ENCODE measurements at regions not wholly inside any gene's neighbourhood (a gene's known extent, or its start where the extent isn't known, plus 50 kb on each side); places are given as distances from the start of the nearest gene placed in this dataset.
"Not testable (repeated sequence)": the region's sequence is repeated elsewhere in the genome, so short reads cannot be mapped to it uniquely, and the experiment has no call there.

DNA sequence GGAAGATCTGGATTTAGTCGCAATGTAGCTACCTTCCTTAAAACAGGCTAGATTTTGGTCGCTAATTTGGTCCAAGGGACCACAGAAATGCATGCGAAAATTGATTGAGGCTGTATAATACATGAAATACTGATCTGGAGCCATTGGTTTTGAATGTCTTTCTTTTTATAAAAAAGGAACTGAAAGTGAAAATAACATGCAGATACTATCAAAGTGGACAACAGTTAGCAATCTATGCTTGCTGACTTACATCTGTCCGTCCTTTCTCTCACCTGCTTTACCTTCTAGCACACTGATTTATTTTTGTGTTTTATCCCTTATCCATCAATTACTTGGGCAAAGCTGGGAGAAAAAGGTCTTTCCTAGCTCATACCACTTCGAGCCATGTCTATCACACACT is 1459.8 kb upstream of the ACVR2A start:
- Histone ChIP-seq H3K4me3 (ENCODE audit: low read depth, low read length, poor library complexity, severe bottlenecking) (no peak overlapping the region), H3K9me3 (ENCODE audit: low read depth, low read length, poor library complexity, severe bottlenecking) (no peaks in the 10 kb centered on the region), H3K27ac (ENCODE audit: low read depth, low read length, poor library complexity, severe bottlenecking) (no peak overlapping the region), H3K4me1 (ENCODE audit: insufficient read depth, low read length, poor library complexity, severe bottlenecking) (no peaks in the 10 kb centered on the region), H3K27me3 (replicated peaks; ENCODE audit: insufficient read depth, low read depth, low read length, poor library complexity) (no peaks in the 10 kb centered on the region), H3K36me3 (ENCODE audit: insufficient read depth, low read length, poor library complexity, severe bottlenecking) (no peaks in the 10 kb centered on the region)
- TF ChIP-seq EZH2 (IDR thresholded peaks at IDR 0.05; ENCODE audit: borderline replicate concordance, low read depth, low read length, poor library complexity, severe bottlenecking), result no peak
- TF ChIP-seq, protein P1, sequence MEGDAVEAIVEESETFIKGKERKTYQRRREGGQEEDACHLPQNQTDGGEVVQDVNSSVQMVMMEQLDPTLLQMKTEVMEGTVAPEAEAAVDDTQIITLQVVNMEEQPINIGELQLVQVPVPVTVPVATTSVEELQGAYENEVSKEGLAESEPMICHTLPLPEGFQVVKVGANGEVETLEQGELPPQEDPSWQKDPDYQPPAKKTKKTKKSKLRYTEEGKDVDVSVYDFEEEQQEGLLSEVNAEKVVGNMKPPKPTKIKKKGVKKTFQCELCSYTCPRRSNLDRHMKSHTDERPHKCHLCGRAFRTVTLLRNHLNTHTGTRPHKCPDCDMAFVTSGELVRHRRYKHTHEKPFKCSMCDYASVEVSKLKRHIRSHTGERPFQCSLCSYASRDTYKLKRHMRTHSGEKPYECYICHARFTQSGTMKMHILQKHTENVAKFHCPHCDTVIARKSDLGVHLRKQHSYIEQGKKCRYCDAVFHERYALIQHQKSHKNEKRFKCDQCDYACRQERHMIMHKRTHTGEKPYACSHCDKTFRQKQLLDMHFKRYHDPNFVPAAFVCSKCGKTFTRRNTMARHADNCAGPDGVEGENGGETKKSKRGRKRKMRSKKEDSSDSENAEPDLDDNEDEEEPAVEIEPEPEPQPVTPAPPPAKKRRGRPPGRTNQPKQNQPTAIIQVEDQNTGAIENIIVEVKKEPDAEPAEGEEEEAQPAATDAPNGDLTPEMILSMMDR (conservative IDR thresholded peaks at IDR 0.05; ENCODE audit: low read depth, low read length), result no peak
- ChIA-PET POLR2A (ENCODE audit: low non-redundant PET) (no interaction called here), CTCF (no interaction called here)
- intact Hi-C loops (cut with micrococcal nuclease; ENCODE audit: unreplicated experiment), result no loop called here
- no TSS peak for BruUV-seq (replicated peaks)
- DNase-seq (ENCODE audit: low spot score), result no peak

DNA sequence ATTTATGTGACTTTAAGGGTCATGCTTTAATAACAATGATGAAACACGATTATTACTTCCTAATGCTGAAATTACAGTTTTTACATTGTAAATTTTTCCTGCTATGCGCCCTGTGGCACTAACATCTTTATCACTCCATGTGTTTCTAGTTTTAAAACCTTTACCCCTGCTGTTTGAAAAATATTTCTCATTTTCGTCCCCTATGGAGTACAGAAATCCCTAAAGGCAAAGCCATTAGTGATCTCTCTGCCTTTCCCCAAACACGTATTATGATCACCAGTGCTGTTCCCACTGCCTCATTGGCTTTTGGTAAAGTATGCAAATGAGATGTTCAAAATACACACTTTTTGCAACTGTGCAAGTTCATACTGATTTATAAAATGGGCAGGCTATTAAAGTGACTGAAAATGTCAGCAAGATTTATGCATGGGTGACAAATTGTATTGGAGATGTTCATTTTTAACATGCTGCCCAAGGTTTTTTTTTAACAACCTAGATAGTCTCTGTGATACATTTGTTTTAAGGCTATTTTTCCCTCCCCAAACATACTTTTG is 1468.2 kb upstream of the ACVR2A start:
- H3K9me3 ChIP-seq (ENCODE audit: low read depth, low read length, poor library complexity, severe bottlenecking), result no peaks in the 10 kb centered on the region
- BruUV-seq (replicated peaks), result no TSS peak
- no peaks in the 10 kb centered on the region for H3K27me3 ChIP-seq (replicated peaks; ENCODE audit: insufficient read depth, low read depth, low read length, poor library complexity)
- peaks cover 14% of the 10 kb centered on the region for H3K4me1 ChIP-seq (ENCODE audit: insufficient read depth, low read length, poor library complexity, severe bottlenecking)
- intact Hi-C loops (cut with micrococcal nuclease; ENCODE audit: unreplicated experiment), result no loop called here
- no peak overlapping the region for H3K4me3 ChIP-seq (ENCODE audit: low read depth, low read length, poor library complexity, severe bottlenecking)
- TF ChIP-seq, protein P1 (conservative IDR thresholded peaks at IDR 0.05; ENCODE audit: low read depth, low read length), result no peak
- no peak for TF ChIP-seq EZH2 (IDR thresholded peaks at IDR 0.05; ENCODE audit: borderline replicate concordance, low read depth, low read length, poor library complexity, severe bottlenecking)
- peak; percentile 43 for DNase-seq (ENCODE audit: low spot score)
- no peak overlapping the region for H3K27ac ChIP-seq (ENCODE audit: low read depth, low read length, poor library complexity, severe bottlenecking)
- CTCF ChIA-PET, result no interaction called here
- no peaks in the 10 kb centered on the region for H3K36me3 ChIP-seq (ENCODE audit: insufficient read depth, low read length, poor library complexity, severe bottlenecking)
- POLR2A ChIA-PET (ENCODE audit: low non-redundant PET), result no interaction called here

DNA sequence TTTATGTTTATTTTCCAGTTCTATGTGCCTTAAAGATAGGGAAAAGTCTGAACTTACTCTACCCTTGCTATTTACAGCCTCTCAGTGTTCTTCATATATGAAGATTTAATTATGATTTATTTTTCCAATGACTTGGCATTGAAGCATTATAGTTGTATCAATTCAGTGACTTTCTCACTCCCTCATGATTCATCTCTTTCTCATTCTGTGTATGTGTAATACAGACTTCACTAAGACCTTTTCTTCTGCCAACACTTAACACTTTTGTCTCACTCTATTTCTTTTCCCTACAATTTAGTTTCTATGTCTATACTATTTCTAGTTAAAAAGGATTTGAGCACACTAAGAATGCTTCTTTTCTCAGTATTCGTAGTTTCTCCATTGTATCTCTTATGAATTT is 1470.3 kb upstream of the ACVR2A start:
- H3K27me3 ChIP-seq (replicated peaks; ENCODE audit: insufficient read depth, low read depth, low read length, poor library complexity), result no peaks in the 10 kb centered on the region
- no peaks in the 10 kb centered on the region for H3K36me3 ChIP-seq (ENCODE audit: insufficient read depth, low read length, poor library complexity, severe bottlenecking)
- DNase-seq (ENCODE audit: low spot score), result no peak
- TF ChIP-seq, protein P1 (conservative IDR thresholded peaks at IDR 0.05; ENCODE audit: low read depth, low read length), result no peak
- TF ChIP-seq EZH2 (IDR thresholded peaks at IDR 0.05; ENCODE audit: borderline replicate concordance, low read depth, low read length, poor library complexity, severe bottlenecking), result no peak
- H3K9me3 ChIP-seq (ENCODE audit: low read depth, low read length, poor library complexity, severe bottlenecking), result peaks cover 4% of the 10 kb centered on the region
- intact Hi-C loops (cut with micrococcal nuclease; ENCODE audit: unreplicated experiment), result no loop called here
- ChIA-PET POLR2A (ENCODE audit: low non-redundant PET) (no interaction called here), CTCF (no interaction called here)
- no TSS peak for BruUV-seq (replicated peaks)
- H3K27ac ChIP-seq (ENCODE audit: low read depth, low read length, poor library complexity, severe bottlenecking), result no peak overlapping the region
- no peak overlapping the region for H3K4me3 ChIP-seq (ENCODE audit: low read depth, low read length, poor library complexity, severe bottlenecking)
- peaks cover 14% of the 10 kb centered on the region for H3K4me1 ChIP-seq (ENCODE audit: insufficient read depth, low read length, poor library complexity, severe bottlenecking)

DNA sequence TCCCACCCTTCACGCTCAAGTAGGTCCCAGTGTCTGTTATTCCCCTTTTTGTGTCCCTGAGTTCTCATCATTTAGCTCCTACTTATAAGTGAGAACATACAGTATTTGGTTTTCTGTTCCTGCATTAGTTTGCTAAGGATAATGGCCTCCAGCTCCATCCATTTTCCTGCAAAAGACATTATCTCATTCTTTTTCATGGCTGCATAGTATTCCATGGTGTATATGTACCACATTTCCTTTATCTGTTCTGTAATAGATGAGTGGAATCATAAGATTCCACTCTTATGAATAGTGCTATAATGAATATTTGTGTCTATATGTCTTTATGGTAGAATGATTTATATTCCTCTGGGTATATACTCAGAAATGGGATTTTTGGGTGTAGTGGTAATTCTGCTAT is 1473.5 kb upstream of the ACVR2A start:
- POLR2A ChIA-PET (ENCODE audit: low non-redundant PET); intact Hi-C loops (cut with micrococcal nuclease; ENCODE audit: unreplicated experiment): not testable (repeated sequence)

More for the DNA sequence above, 1473.5 kb upstream of the ACVR2A start:
- DNase-seq (ENCODE audit: low spot score); BruUV-seq (replicated peaks); H3K4me3 ChIP-seq (ENCODE audit: low read depth, low read length, poor library complexity, severe bottlenecking); H3K27me3 ChIP-seq (replicated peaks; ENCODE audit: insufficient read depth, low read depth, low read length, poor library complexity); H3K4me1 ChIP-seq (ENCODE audit: insufficient read depth, low read length, poor library complexity, severe bottlenecking); H3K9me3 ChIP-seq (ENCODE audit: low read depth, low read length, poor library complexity, severe bottlenecking); H3K27ac ChIP-seq (ENCODE audit: low read depth, low read length, poor library complexity, severe bottlenecking); H3K36me3 ChIP-seq (ENCODE audit: insufficient read depth, low read length, poor library complexity, severe bottlenecking); CTCF ChIA-PET: not testable (repeated sequence)
